ENCODE measurements at regions not wholly inside any gene's neighbourhood (a gene's known extent, or its start where the extent isn't known, plus 50 kb on each side); places are given as distances from the start of the nearest gene placed in this dataset.
"Not testable (repeated sequence)": the region's sequence is repeated elsewhere in the genome, so short reads cannot be mapped to it uniquely, and the experiment has no call there.

DNA sequence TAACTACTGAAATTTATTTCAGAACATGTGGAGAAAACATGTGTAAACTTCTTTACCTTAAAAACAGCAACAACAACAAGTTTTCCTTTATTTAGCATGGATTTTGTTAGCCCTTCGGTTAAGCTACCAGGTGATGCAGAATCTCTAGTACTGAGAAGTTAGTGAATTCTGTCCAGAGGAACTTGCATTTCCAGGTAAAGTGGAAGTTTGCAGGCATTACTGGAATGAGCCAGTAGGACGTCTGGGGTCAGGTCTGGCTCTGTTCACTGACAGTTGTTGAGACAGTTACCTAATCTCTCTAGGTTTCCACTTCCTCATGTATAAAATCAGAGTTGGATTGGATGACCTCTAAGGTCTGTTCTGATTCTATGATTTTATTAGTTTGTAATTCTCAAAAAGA is 244.3 kb downstream of the OLFM4 start:
- no peak for DNase-seq (ENCODE audit: low read depth in 2 of 2)
- TF ChIP-seq, protein P1, sequence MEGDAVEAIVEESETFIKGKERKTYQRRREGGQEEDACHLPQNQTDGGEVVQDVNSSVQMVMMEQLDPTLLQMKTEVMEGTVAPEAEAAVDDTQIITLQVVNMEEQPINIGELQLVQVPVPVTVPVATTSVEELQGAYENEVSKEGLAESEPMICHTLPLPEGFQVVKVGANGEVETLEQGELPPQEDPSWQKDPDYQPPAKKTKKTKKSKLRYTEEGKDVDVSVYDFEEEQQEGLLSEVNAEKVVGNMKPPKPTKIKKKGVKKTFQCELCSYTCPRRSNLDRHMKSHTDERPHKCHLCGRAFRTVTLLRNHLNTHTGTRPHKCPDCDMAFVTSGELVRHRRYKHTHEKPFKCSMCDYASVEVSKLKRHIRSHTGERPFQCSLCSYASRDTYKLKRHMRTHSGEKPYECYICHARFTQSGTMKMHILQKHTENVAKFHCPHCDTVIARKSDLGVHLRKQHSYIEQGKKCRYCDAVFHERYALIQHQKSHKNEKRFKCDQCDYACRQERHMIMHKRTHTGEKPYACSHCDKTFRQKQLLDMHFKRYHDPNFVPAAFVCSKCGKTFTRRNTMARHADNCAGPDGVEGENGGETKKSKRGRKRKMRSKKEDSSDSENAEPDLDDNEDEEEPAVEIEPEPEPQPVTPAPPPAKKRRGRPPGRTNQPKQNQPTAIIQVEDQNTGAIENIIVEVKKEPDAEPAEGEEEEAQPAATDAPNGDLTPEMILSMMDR (IDR thresholded peaks at IDR 0.05; ENCODE audit: low read depth, low read length): no peak
- no peak overlapping the region for H3K4me3 ChIP-seq (replicated peaks in 1 of 2; ENCODE audit: low read depth in 2 of 2, low read length in 2 of 2)

DNA sequence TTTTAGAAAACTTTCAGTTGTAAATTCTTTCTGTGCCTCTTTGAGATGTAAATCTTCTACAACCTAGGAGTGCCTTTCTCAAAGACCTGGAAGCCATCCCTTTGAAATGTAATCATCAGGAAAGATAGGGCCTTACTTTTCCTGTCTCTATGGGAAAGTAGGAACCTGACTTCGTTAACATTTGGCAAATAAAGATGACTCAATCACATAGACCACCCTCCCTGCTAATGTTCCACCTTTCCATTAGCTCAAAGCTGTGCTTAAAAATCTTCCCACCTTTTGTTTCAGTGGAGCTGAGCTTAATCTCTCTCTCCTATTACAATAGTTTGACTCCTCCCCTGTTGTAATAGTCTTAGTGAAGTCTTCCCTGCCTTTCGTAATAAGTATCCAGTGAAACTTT is 247.7 kb downstream of the OLFM4 start:
- DNase-seq (ENCODE audit: low read depth in 2 of 2): no peak
- H3K4me3 ChIP-seq (replicated peaks in 1 of 2; ENCODE audit: low read depth in 2 of 2, low read length in 2 of 2): no peak overlapping the region
- TF ChIP-seq, protein P1 (IDR thresholded peaks at IDR 0.05; ENCODE audit: low read depth, low read length): no peak

DNA sequence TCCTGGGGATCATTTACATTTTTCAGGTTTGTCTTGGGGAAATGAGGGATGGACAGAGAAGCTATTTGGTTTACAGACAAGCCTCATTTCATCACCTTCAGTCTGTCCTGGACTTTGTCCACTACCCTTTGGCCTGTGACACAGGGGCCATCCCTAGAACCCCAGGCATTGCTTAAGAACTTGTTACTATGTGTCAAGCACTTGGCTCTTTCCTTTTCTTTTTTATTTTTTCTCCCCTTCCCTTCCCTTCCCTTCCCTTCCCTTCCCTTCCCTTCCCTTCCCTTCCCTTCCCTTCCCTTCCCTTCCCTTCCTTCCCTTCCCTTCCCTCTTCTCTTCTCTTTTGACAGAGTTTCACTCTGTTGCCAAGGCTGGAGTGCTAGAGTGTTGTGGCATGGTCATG is 253.1 kb downstream of the OLFM4 start:
- H3K4me3 ChIP-seq (replicated peaks in 1 of 2; ENCODE audit: low read depth in 2 of 2, low read length in 2 of 2): no peak overlapping the region
- TF ChIP-seq, protein P1 (IDR thresholded peaks at IDR 0.05; ENCODE audit: low read depth, low read length): no peak
- no peak for DNase-seq (ENCODE audit: low read depth in 2 of 2)

DNA sequence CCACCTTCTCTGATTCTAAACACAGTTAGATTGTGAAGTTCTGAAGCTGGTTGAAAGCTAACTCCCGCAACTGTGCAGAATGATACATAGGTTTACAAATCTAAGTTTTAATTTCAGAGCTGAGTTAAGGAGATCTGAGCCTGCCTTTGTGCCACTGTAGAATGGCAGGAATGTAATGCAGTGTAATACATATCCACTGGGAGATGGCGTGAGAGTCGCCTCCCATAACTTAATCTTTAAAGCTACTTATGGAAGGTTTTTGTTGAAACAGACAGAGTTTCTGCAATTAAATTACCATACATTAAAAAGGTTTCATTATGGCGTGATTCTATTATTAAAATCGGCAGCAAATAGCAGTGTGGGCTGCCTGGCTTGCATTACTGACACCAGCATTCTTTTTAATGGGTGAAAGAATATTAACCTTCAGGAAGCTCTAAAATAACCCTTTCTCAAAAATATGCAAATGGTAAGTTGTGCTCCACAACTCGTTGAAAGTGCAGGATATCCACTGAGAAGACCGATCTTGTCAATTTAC is 257.4 kb downstream of the OLFM4 start:
- no peak for DNase-seq (ENCODE audit: low read depth in 2 of 2)
- H3K4me3 ChIP-seq (replicated peaks in 1 of 2; ENCODE audit: low read depth in 2 of 2, low read length in 2 of 2): no peak overlapping the region
- TF ChIP-seq, protein P1 (IDR thresholded peaks at IDR 0.05; ENCODE audit: low read depth, low read length): no peak

DNA sequence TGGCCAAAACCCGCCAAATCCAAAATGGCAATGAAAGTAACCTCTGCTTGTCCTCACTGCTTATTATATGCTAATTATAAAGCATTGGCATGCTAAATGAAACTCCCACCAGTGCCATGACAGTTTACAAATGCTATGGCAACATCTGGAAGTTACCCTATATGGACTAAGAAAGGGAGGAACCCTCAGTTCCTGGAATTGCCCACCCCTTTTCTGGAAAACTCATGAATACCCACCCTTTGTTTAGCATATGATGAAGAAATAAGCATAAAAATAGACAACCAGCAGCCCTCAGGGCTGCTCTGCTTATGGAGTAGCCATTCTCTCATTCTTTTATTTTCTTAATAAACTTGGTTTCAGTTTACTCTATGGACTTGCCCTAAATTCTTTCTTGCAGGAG is 269.8 kb downstream of the OLFM4 start:
- H3K4me3 ChIP-seq (replicated peaks in 1 of 2; ENCODE audit: low read depth in 2 of 2, low read length in 2 of 2): no peak overlapping the region
- no peak for DNase-seq (ENCODE audit: low read depth in 2 of 2)
- TF ChIP-seq, protein P1 (IDR thresholded peaks at IDR 0.05; ENCODE audit: low read depth, low read length): no peak

DNA sequence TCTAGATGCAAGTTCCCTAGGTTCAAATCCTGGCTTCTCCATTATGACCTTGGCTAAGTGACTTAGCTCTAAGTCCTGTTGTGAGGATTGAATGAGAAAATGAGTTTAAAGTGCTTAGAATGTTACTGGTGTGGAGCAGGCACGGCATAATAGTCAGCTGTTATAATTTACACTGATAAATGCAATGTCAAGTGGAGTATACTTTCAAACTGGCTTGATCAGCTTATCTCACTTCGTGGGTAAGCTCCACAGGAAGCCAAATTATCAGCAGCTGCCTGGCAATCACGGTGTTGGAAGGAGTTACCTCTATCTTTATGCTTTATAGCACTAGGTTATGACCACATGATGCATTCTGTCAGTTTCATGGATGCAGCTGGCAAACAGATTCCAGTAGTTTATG is 272.8 kb downstream of the OLFM4 start:
- TF ChIP-seq, protein P1 (IDR thresholded peaks at IDR 0.05; ENCODE audit: low read depth, low read length): no peak
- no peak overlapping the region for H3K4me3 ChIP-seq (replicated peaks in 1 of 2; ENCODE audit: low read depth in 2 of 2, low read length in 2 of 2)
- no peak for DNase-seq (ENCODE audit: low read depth in 2 of 2)

DNA sequence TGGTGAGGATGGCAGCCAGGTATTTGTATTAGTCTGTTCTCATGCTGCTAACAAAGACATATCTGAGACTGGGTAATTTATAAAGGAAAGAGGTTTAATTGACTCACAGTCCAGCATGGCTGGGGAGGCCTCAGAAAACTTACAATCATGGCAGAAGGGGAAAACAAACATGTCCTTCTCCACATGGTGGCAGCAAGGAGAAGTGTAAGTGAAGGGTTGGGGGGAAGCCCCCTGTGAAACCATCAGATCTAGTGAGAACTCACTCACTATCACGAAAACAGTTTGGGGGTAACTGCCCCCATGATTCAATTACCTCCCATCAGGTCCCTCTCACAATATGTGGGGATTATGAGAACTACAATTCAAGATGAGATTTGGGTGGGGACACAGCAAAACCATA is 276.8 kb downstream of the OLFM4 start:
- not testable (repeated sequence) for DNase-seq (ENCODE audit: low read depth in 2 of 2); H3K4me3 ChIP-seq (replicated peaks in 1 of 2; ENCODE audit: low read depth in 2 of 2, low read length in 2 of 2)
